ENCODE measurements at regions not wholly inside any gene's neighbourhood (a gene's known extent, or its start where the extent isn't known, plus 50 kb on each side); places are given as distances from the start of the nearest gene placed in this dataset.

- CTCF ChIA-PET, result no interaction called here
- POLR2A ChIA-PET, result no interaction called here
- H3K27ac ChIP-seq (ENCODE audit: control insufficient read depth, insufficient read depth), result no peak overlapping the region
- H4K20me1 ChIP-seq (ENCODE audit: control insufficient read depth, insufficient read depth), result no peaks in the 10 kb centered on the region
- no peak for ATAC-seq
- no peaks in the 10 kb centered on the region for H3K4me1 ChIP-seq (ENCODE audit: control insufficient read depth, insufficient read depth, low read length)
- BruUV-seq (replicated peaks), result no TSS peak
- SMC1A ChIA-PET (ENCODE audit: uncharacterized antibody, unreplicated experiment), result no interaction called here
- H3K79me2 ChIP-seq (ENCODE audit: control insufficient read depth, insufficient read depth, low read length), result no peaks in the 10 kb centered on the region
- no peak overlapping the region for H2AFZ ChIP-seq (ENCODE audit: control insufficient read depth, low read depth, low read length)
- no peaks in the 10 kb centered on the region for H3K36me3 ChIP-seq (ENCODE audit: control insufficient read depth in 2 of 2, insufficient read depth in 2 of 2, low read length in 1 of 2)
- no peak for FAIRE-seq
- TF ChIP-seq SMARCA5 (IDR thresholded peaks at IDR 0.05) (no peak), PKNOX1 (IDR thresholded peaks at IDR 0.05) (no peak), TAF1 (IDR thresholded peaks at IDR 0.05; ENCODE audit: borderline replicate concordance, low read depth, low read length) (no peak), CHD2 (IDR thresholded peaks at IDR 0.05; ENCODE audit: borderline replicate concordance, low read depth, low read length) (no peak), HCFC1 (IDR thresholded peaks at IDR 0.05; ENCODE audit: low read length) (no peak), SKIL (IDR thresholded peaks at IDR 0.05; ENCODE audit: low read depth, poor library complexity, severe bottlenecking) (no peak), MEF2A (IDR thresholded peaks at IDR 0.05; ENCODE audit: insufficient read depth, low read depth, low read length) (no peak), SIN3A (IDR thresholded peaks at IDR 0.05; ENCODE audit: low read depth, low read length) (no peak), CBFB (IDR thresholded peaks at IDR 0.05; ENCODE audit: low read depth) (no peak), PRDM15 (CRISPR knock-in tag; IDR thresholded peaks at IDR 0.05) (no peak), RUNX3 (IDR thresholded peaks at IDR 0.05; ENCODE audit: low read length) (no peak), GABPA (IDR thresholded peaks at IDR 0.05; ENCODE audit: low read depth) (no peak), BHLHE40 (IDR thresholded peaks at IDR 0.05; ENCODE audit: borderline replicate concordance in 1 of 2, low read depth in 2 of 2, low read length in 1 of 2) (no peak), HDGF (IDR thresholded peaks at IDR 0.05) (no peak), NFIC (IDR thresholded peaks at IDR 0.05; ENCODE audit: low read depth, low read length) (no peak), KAT2A (conservative IDR thresholded peaks at IDR 0.05; ENCODE audit: control insufficient read depth, low read depth, low read length) (no peak), TCF3 (IDR thresholded peaks at IDR 0.05; ENCODE audit: borderline replicate concordance, insufficient read depth, low read depth, low read length) (no peak), SPI1 (IDR thresholded peaks at IDR 0.05; ENCODE audit: borderline replicate concordance, insufficient read depth, low read depth, low read length) (no peak)
- H3K4me2 ChIP-seq (ENCODE audit: control insufficient read depth, insufficient read depth), result no peak overlapping the region
- H3K9me3 ChIP-seq (replicated peaks; ENCODE audit: control insufficient read depth, insufficient read depth, low read length), result no peaks in the 10 kb centered on the region
- intact Hi-C loops (cut with micrococcal nuclease; ENCODE audit: unreplicated experiment), result no loop called here
- no peaks in the 10 kb centered on the region for H3K27me3 ChIP-seq (replicated peaks in 1 of 2; ENCODE audit: control insufficient read depth in 2 of 2, insufficient read depth in 2 of 2, low read length in 1 of 2)
- no peak for DNase-seq (ENCODE audit: low read depth, low spot score)
- H3K9ac ChIP-seq (ENCODE audit: control insufficient read depth, insufficient read depth, low read length), result no peak overlapping the region
- WGBS (ENCODE audit: insufficient coverage, insufficient replicate concordance, low lambda C conversion rate, missing lambda C conversion rate), result 36% methylated on average over 1 of the region's 1 CpG
- RAD21 ChIA-PET (ENCODE audit: unreplicated experiment), result no interaction called here
- no peak overlapping the region for H3K4me3 ChIP-seq
- in situ Hi-C loops (cut with MboI), result no loop called here
Observed at GRCh38 chr20:11729806-11730205, 187.9 kb upstream of the BTBD3 start.

Measured in GM12878 (cell line).